WTC11 (cell line): ENCODE measurements at regions not wholly inside any gene's neighbourhood (a gene's known extent, or its start where the extent isn't known, plus 50 kb on each side); places are given as distances from the start of the nearest gene placed in this dataset.

Experiments
- ATAC-seq: fragments of 200-7000 bp; cut with Tn5 transposase; 2 replicates; pipeline ENCODE4 v1.10.0; 2021; ENCODE audit warnings: mild to moderate bottlenecking, moderate library complexity
- CTCF ChIA-PET: fragments of 300-600 bp; sonication (Branson Sonifier 250); formaldehyde crosslinking; loops from one replicate; lab custom pipeline; 2021; ENCODE audit warnings: antibody characterized with exemption; lab: Charles Lee
- POLR2A ChIA-PET: fragments of 350-600 bp; sonication (Branson Sonifier 250); formaldehyde crosslinking; loops from one replicate; lab custom pipeline; 2021; ENCODE audit warnings: antibody characterized with exemption; lab: Charles Lee
- DNase-seq: peaks from one replicate; pipeline ENCODE4 v3.0.0; 2021; ENCODE audit warnings: low spot score
- H3K27ac Mint-ChIP-seq: 2 replicates; pipeline ENCODE4 v1.8.0; 2021; ENCODE audit warnings: mixed read lengths
- H3K27me3 Mint-ChIP-seq: 2 replicates; pipeline ENCODE4 v1.8.0; 2021; ENCODE audit warnings: low read depth, mild to moderate bottlenecking, moderate library complexity, mixed read lengths
- H3K36me3 Mint-ChIP-seq: 2 replicates; pipeline ENCODE4 v1.8.0; 2021; ENCODE audit warnings: mixed read lengths
- H3K4me1 Mint-ChIP-seq: 2 replicates; pipeline ENCODE4 v1.8.0; 2022; ENCODE audit warnings: mixed read lengths
- H3K4me3 Mint-ChIP-seq: 2 replicates; pipeline ENCODE4 v1.8.0; 2021; ENCODE audit warnings: mild to moderate bottlenecking, moderate library complexity, mixed read lengths
- H3K9me3 Mint-ChIP-seq: 2 replicates; pipeline ENCODE4 v1.8.0; 2021; ENCODE audit warnings: mixed read lengths
- ARID4B ChIP-seq: sonication (generic); formaldehyde crosslinking; IDR thresholded peaks from 2 replicates; pipeline ENCODE4 v1.8.0; 2023; ENCODE audit warnings: missing genetic modification reagents, mild to moderate bottlenecking, borderline replicate concordance
- ATF1 ChIP-seq: sonication (generic); formaldehyde crosslinking; IDR thresholded peaks from 2 replicates; pipeline ENCODE4 v1.8.1; 2023; ENCODE audit warnings: mild to moderate bottlenecking, moderate library complexity, missing genetic modification reagents
- ATF2 ChIP-seq: sonication (generic); formaldehyde crosslinking; IDR thresholded peaks from 2 replicates; pipeline ENCODE4 v1.8.1; 2022; ENCODE audit warnings: low read depth, missing genetic modification reagents, borderline replicate concordance
- ATF6 ChIP-seq: sonication (generic); formaldehyde crosslinking; IDR thresholded peaks from 2 replicates; pipeline ENCODE4 v1.8.1; 2023; ENCODE audit warnings: mild to moderate bottlenecking, missing genetic modification reagents
- CDX4 ChIP-seq: fragments of 250-450 bp; sonication (Bioruptor Pico); IDR thresholded peaks from 2 replicates; pipeline ENCODE4 v1.9.0; 2021; ENCODE audit warnings: moderate library complexity, mild to moderate bottlenecking, inconsistent platforms, borderline replicate concordance
- CREM ChIP-seq: sonication (generic); formaldehyde crosslinking; IDR thresholded peaks from 2 replicates; pipeline ENCODE4 v1.8.1; 2022; ENCODE audit warnings: mild to moderate bottlenecking, missing genetic modification reagents, moderate library complexity
- E2F4 ChIP-seq: sonication (generic); formaldehyde crosslinking; IDR thresholded peaks from 2 replicates; pipeline ENCODE4 v1.8.1; 2022; ENCODE audit warnings: low read depth, mild to moderate bottlenecking, moderate library complexity, missing genetic modification reagents, borderline replicate concordance
- E2F5 ChIP-seq: sonication (generic); formaldehyde crosslinking; IDR thresholded peaks from 2 replicates; pipeline ENCODE4 v1.8.1; 2022; ENCODE audit warnings: mild to moderate bottlenecking, moderate library complexity, missing genetic modification reagents
- FOXP4 ChIP-seq: sonication (generic); formaldehyde crosslinking; IDR thresholded peaks from 2 replicates; pipeline ENCODE4 v1.8.0; 2022; ENCODE audit warnings: mild to moderate bottlenecking, missing genetic modification reagents
- JAZF1 ChIP-seq: fragments of 250-450 bp; sonication (Bioruptor Pico); IDR thresholded peaks from 2 replicates; pipeline ENCODE4 v1.9.0; 2021; ENCODE audit warnings: moderate library complexity, mild to moderate bottlenecking, inconsistent platforms
- NR2C2 ChIP-seq: sonication (generic); formaldehyde crosslinking; IDR thresholded peaks from 2 replicates; pipeline ENCODE4 v1.8.0; 2022; ENCODE audit warnings: mild to moderate bottlenecking, missing genetic modification reagents
- NR3C1 ChIP-seq: sonication (generic); formaldehyde crosslinking; conservative IDR thresholded peaks from 2 replicates; pipeline ENCODE4 v1.8.1; 2023; ENCODE audit warnings: low read depth, mild to moderate bottlenecking, missing genetic modification reagents
- RORB ChIP-seq: fragments of 250-450 bp; sonication (Bioruptor Pico); IDR thresholded peaks from 2 replicates; pipeline ENCODE4 v1.9.0; 2021; ENCODE audit warnings: mild to moderate bottlenecking
- SMAD4 ChIP-seq: sonication (generic); formaldehyde crosslinking; IDR thresholded peaks from 2 replicates; pipeline ENCODE4 v1.8.0; 2022; ENCODE audit warnings: mild to moderate bottlenecking, missing genetic modification reagents
- ZBTB43 ChIP-seq: sonication (generic); formaldehyde crosslinking; IDR thresholded peaks from 2 replicates; pipeline ENCODE4 v1.8.1; 2023; ENCODE audit warnings: mild to moderate bottlenecking, missing genetic modification reagents
- ZNF121 ChIP-seq: sonication (generic); formaldehyde crosslinking; IDR thresholded peaks from 2 replicates; pipeline ENCODE4 v1.8.0; 2023; ENCODE audit warnings: missing genetic modification reagents
- ZNF396 ChIP-seq: fragments of 250-450 bp; sonication (Bioruptor Pico); IDR thresholded peaks from 2 replicates; pipeline ENCODE4 v1.8.0; 2021; ENCODE audit warnings: mild to moderate bottlenecking, moderate library complexity, borderline replicate concordance
- ZNF423 ChIP-seq: fragments of 250-450 bp; sonication (Bioruptor Pico); IDR thresholded peaks from 2 replicates; pipeline ENCODE4 v2.1.2; 2022; ENCODE audit warnings: mild to moderate bottlenecking, moderate library complexity
- ZNF512 ChIP-seq: sonication (generic); formaldehyde crosslinking; IDR thresholded peaks from 2 replicates; pipeline ENCODE4 v1.8.1; 2022; ENCODE audit warnings: missing genetic modification reagents, borderline replicate concordance

- no peaks in the 10 kb centered on the region for H3K36me3 Mint-ChIP-seq
- no peaks in the 10 kb centered on the region for H3K9me3 Mint-ChIP-seq
- ChIA-PET CTCF (no interaction called here), POLR2A (no interaction called here)
- no peak for TF ChIP-seq ATF1 (CRISPR knock-in tag)
- TF ChIP-seq ATF6 (CRISPR knock-in tag) = no peak
- no peak for TF ChIP-seq FOXP4 (CRISPR knock-in tag)
- TF ChIP-seq SMAD4 = no peak
- TF ChIP-seq RORB (CRISPR knock-in tag) = no peak
- no peak for TF ChIP-seq ZNF121 (CRISPR knock-in tag)
- no peak for TF ChIP-seq CDX4 (CRISPR knock-in tag)
- no peak for TF ChIP-seq ZBTB43 (CRISPR knock-in tag)
- no peak for TF ChIP-seq CREM
- no peak for TF ChIP-seq JAZF1
- H3K4me3 Mint-ChIP-seq = no peak overlapping the region
- DNase-seq (no peak), ATAC-seq (no peak)
- H3K27me3 Mint-ChIP-seq = no peaks in the 10 kb centered on the region
- H3K27ac Mint-ChIP-seq = no peak overlapping the region
- H3K4me1 Mint-ChIP-seq = no peaks in the 10 kb centered on the region
Observed at GRCh38 chrX:125846271-125846670, 319.8 kb downstream of the DCAF12L2 start.

- DNase-seq (no peak), ATAC-seq (no peak)
- H3K27me3 Mint-ChIP-seq = no peaks in the 10 kb centered on the region
- CTCF ChIA-PET = no interaction called here
- no peaks in the 10 kb centered on the region for H3K36me3 Mint-ChIP-seq
- H3K4me1 Mint-ChIP-seq = no peaks in the 10 kb centered on the region
- no peak overlapping the region for H3K27ac Mint-ChIP-seq
- H3K4me3 Mint-ChIP-seq = no peak overlapping the region
- POLR2A ChIA-PET = no interaction called here
- peaks cover 4% of the 10 kb centered on the region; the same call in 1 of the 2 replicates for H3K9me3 Mint-ChIP-seq
- TF ChIP-seq ZNF423 (CRISPR knock-in tag) (no peak), E2F4 (no peak), E2F5 (CRISPR knock-in tag) (no peak), ZNF512 (no peak), ARID4B (no peak), NR3C1 (CRISPR knock-in tag) (no peak), ZNF396 (CRISPR knock-in tag) (no peak), NR2C2 (CRISPR knock-in tag) (no peak), ATF2 (CRISPR knock-in tag) (no peak)
Observed at GRCh38 chrX:125850693-125851092, 315.4 kb downstream of the DCAF12L2 start.
